Midbrain (tissue), 1 donor: ENCODE measurements at regions not wholly inside any gene's neighbourhood (a gene's known extent, or its start where the extent isn't known, plus 50 kb on each side); places are given as distances from the start of the nearest gene placed in this dataset.
"Not testable (repeated sequence)": the region's sequence is repeated elsewhere in the genome, so short reads cannot be mapped to it uniquely, and the experiment has no call there.

Experiments
- DNase-seq: peaks from one replicate; lab custom pipeline; 2025; lab: John Stamatoyannopoulos, UW

GRCh38 chr16:52787709-52788108 is 240.8 kb upstream of the TOX3 start:
- no peak for DNase-seq

- DNase-seq: no peak
These were observed 239.1 kb upstream of the TOX3 start for GRCh38 chr16:52786091-52786490.

- DNase-seq: no peak
These were observed 238.7 kb upstream of the TOX3 start for GRCh38 chr16:52785653-52786052.

- DNase-seq: no peak
These were observed 236.7 kb upstream of the TOX3 start for GRCh38 chr16:52783616-52784015.

GRCh38 chr16:52781005-52781630 is 234.2 kb upstream of the TOX3 start:
- DNase-seq: no peak

GRCh38 chr16:52773026-52773425 is 226.1 kb upstream of the TOX3 start:
- no peak for DNase-seq

GRCh38 chr16:52770828-52771227 is 223.9 kb upstream of the TOX3 start:
- DNase-seq: no peak

- no peak for DNase-seq
These were observed 211.5 kb upstream of the TOX3 start for GRCh38 chr16:52758473-52758855.

- no peak for DNase-seq
These were observed 211.0 kb upstream of the TOX3 start for GRCh38 chr16:52757746-52758472.

- no peak for DNase-seq
These were observed 210.0 kb upstream of the TOX3 start for GRCh38 chr16:52756812-52757517.

GRCh38 chr16:52755396-52755795 is 208.5 kb upstream of the TOX3 start:
- no peak for DNase-seq

GRCh38 chr16:52751035-52751434 is 204.1 kb upstream of the TOX3 start:
- no peak for DNase-seq

GRCh38 chr16:52748741-52749140 is 201.8 kb upstream of the TOX3 start:
- no peak for DNase-seq

GRCh38 chr16:52747088-52747595 is 200.2 kb upstream of the TOX3 start:
- DNase-seq: no peak

GRCh38 chr16:52743707-52744106 is 196.8 kb upstream of the TOX3 start:
- DNase-seq: no peak

GRCh38 chr16:52742608-52743170 is 195.7 kb upstream of the TOX3 start:
- DNase-seq: no peak

GRCh38 chr16:52742052-52742451 is 195.1 kb upstream of the TOX3 start:
- no peak for DNase-seq

- DNase-seq: no peak
These were observed 194.4 kb upstream of the TOX3 start for GRCh38 chr16:52741351-52741750.

GRCh38 chr16:52740766-52741165 is 193.8 kb upstream of the TOX3 start:
- no peak for DNase-seq

- no peak for DNase-seq
These were observed 193.4 kb upstream of the TOX3 start for GRCh38 chr16:52740333-52740732.

GRCh38 chr16:52738992-52739391 is 192.0 kb upstream of the TOX3 start:
- not testable (repeated sequence) for DNase-seq

- DNase-seq: no peak
These were observed 184.4 kb upstream of the TOX3 start for GRCh38 chr16:52731219-52731875.
